Panc1 (cell line): ENCODE measurements at regions not wholly inside any gene's neighbourhood (a gene's known extent, or its start where the extent isn't known, plus 50 kb on each side); places are given as distances from the start of the nearest gene placed in this dataset.

Source experiments
- ATAC-seq: fragments of 200-7000 bp; cut with Tn5 transposase; 2 replicates; pipeline ENCODE4 v1.9.1; 2020; ENCODE audit warnings: mild to moderate bottlenecking, moderate library complexity
- BruUV-seq: library from RNA; stranded (reverse); fragments of 400-500 nt; replicated peaks from 2 replicates; lab custom pipeline; 2021; lab: Mats Ljungman, UMichigan
- CTCF ChIA-PET: fragments of 300-600 bp; sonication (Branson Sonifier 250); formaldehyde crosslinking; loops from one replicate; lab custom pipeline; 2022; ENCODE audit warnings: antibody characterized with exemption; lab: Charles Lee
- POLR2A ChIA-PET: fragments of 300-600 bp; sonication (Branson Sonifier 250); formaldehyde crosslinking; loops from one replicate; lab custom pipeline; 2022; ENCODE audit warnings: antibody characterized with exemption; lab: Charles Lee
- DNase-seq: peaks from one replicate; pipeline ENCODE4 v3.0.0-alpha.2; 2010; ENCODE audit warnings: low read depth, low spot score
- H3K27ac ChIP-seq: 2 replicates; pipeline ENCODE4 v1.5.1; 2011; ENCODE audit warnings: mild to moderate bottlenecking, low read length, inconsistent platforms
- H3K27me3 ChIP-seq: fragments of 200-500 bp; sonication (Bioruptor generic); 2 replicates; pipeline ENCODE4 v1.6.0; 2014; ENCODE audit warnings: low read length, inconsistent platforms; ENCODE audit not compliant: control insufficient read depth, insufficient read depth
- H3K36me3 ChIP-seq: fragments of 200-500 bp; sonication (Bioruptor generic); 2 replicates; pipeline ENCODE4 v1.5.1; 2014; ENCODE audit warnings: inconsistent platforms, mild to moderate bottlenecking, low read length, moderate library complexity; ENCODE audit not compliant: control insufficient read depth, insufficient read depth
- H3K4me1 ChIP-seq: 2 replicates; pipeline ENCODE4 v1.5.1; 2011; ENCODE audit warnings: inconsistent platforms, mild to moderate bottlenecking, low read length, moderate library complexity; ENCODE audit not compliant: control insufficient read depth, insufficient read depth
- H3K4me3 ChIP-seq, 2 experiments: 2 replicates each; pipeline ENCODE4 v1.5.1; 2011 to 2012; ENCODE audit warnings: low read depth in 2 of 2, low read length in 2 of 2, mild to moderate bottlenecking in 2 of 2, inconsistent platforms in 1 of 2, moderate library complexity in 1 of 2
- H3K9me3 ChIP-seq: fragments of 200-500 bp; sonication (Bioruptor generic); 2 replicates; pipeline ENCODE4 v1.5.1; 2014; ENCODE audit warnings: low read depth, mild to moderate bottlenecking, inconsistent platforms, low read length, moderate library complexity; ENCODE audit not compliant: control insufficient read depth, insufficient read depth
- CTCF ChIP-seq: fragments of 450-650 bp; IDR thresholded peaks from 2 replicates; pipeline ENCODE4 v1.5.1; 2017; ENCODE audit warnings: mild to moderate bottlenecking
- POLR2AphosphoS5 ChIP-seq: IDR thresholded peaks from 2 replicates; pipeline ENCODE4 v1.6.1; 2012; ENCODE audit warnings: mild to moderate bottlenecking, low read depth, low read length, moderate library complexity
- REST ChIP-seq, 2 experiments: IDR thresholded peaks; 2 replicates each; pipeline ENCODE4 v1.6.1; 2011 to 2012; ENCODE audit warnings: low read depth in 2 of 2, control low read depth in 1 of 2, low read length in 1 of 2, mild to moderate bottlenecking in 1 of 2, moderate library complexity in 1 of 2; ENCODE audit not compliant: insufficient read depth in 1 of 2
- SIN3A ChIP-seq: IDR thresholded peaks from 2 replicates; pipeline ENCODE4 v1.6.1; 2012; ENCODE audit warnings: low read depth, mild to moderate bottlenecking, low read length, moderate library complexity, borderline replicate concordance; ENCODE audit not compliant: insufficient read depth
- TCF7L2 ChIP-seq: IDR thresholded peaks from 2 replicates; pipeline ENCODE4 v1.6.1; 2011; ENCODE audit warnings: mild to moderate bottlenecking, low read depth, low read length, inconsistent platforms
- in situ Hi-C: cut with HindIII; loops from 2 replicates; pipeline ENCODE4 v1.10.0; 2016; ENCODE audit warnings: low sequenced_read_pairs, low pct_unique_long_range_greater_than_20kb
- intact Hi-C: fragments of 100-400 bp; cut with micrococcal nuclease; formaldehyde crosslinking; loops from one replicate; pipeline ENCODE4 v1.10.0; 2022; ENCODE audit not compliant: unreplicated experiment

GRCh38 chr3:23129817-23130216, 73.3 kb upstream of the UBE2E2 start:
- Histone ChIP-seq H3K36me3 (no peaks in the 10 kb centered on the region), H3K9me3 (no peaks in the 10 kb centered on the region), H3K27ac (no peak overlapping the region), H3K4me3 (peak overlapping the region; percentile 22 to 53), H3K27me3 (no peaks in the 10 kb centered on the region), H3K4me1 (no peaks in the 10 kb centered on the region)
- BruUV-seq: no TSS peak
- in situ Hi-C loops: no loop called here
- DNase-seq (no peak), ATAC-seq (peak; percentile 81)
- ChIA-PET POLR2A (no interaction called here), CTCF (no interaction called here)
- TF ChIP-seq TCF7L2: no peak
- TF ChIP-seq REST (IDR thresholded peaks at IDR 0.05; ENCODE audit: insufficient read depth in 1 of 2, low read depth in 2 of 2, low read length in 1 of 2): no peak
- TF ChIP-seq SIN3A: no peak
- TF ChIP-seq CTCF: no peak
- TF ChIP-seq POLR2AphosphoS5: no peak
- intact Hi-C loops: no loop called here

GRCh38 chr3:23130406-23130805, 72.7 kb upstream of the UBE2E2 start:
- Histone ChIP-seq H3K9me3 (no peaks in the 10 kb centered on the region), H3K4me1 (no peaks in the 10 kb centered on the region), H3K36me3 (no peaks in the 10 kb centered on the region), H3K27ac (no peak overlapping the region), H3K4me3 (no peak overlapping the region), H3K27me3 (no peaks in the 10 kb centered on the region)
- intact Hi-C loops (no loop called here), in situ Hi-C loops (no loop called here)
- no peak for DNase-seq
- ChIA-PET POLR2A (no interaction called here), CTCF (no interaction called here)
- no TSS peak for BruUV-seq
- ATAC-seq: no peak
- TF ChIP-seq SIN3A (no peak), POLR2AphosphoS5 (no peak), CTCF (no peak), REST (IDR thresholded peaks at IDR 0.05; ENCODE audit: insufficient read depth in 1 of 2, low read depth in 2 of 2, low read length in 1 of 2) (no peak), TCF7L2 (no peak)
